IPS-15b (cell line): ENCODE measurements at regions not wholly inside any gene's neighbourhood (a gene's known extent, or its start where the extent isn't known, plus 50 kb on each side); places are given as distances from the start of the nearest gene placed in this dataset.
"Not testable (repeated sequence)": the region's sequence is repeated elsewhere in the genome, so short reads cannot be mapped to it uniquely, and the experiment has no call there.

Experiments used
- H3K27me3 ChIP-seq: one replicate; pipeline ENCODE4 v1.6.1; 2013; ENCODE audit warnings: low read length; ENCODE audit not compliant: control insufficient read depth, insufficient read depth
- H3K36me3 ChIP-seq: one replicate; pipeline ENCODE4 v1.6.1; 2013; ENCODE audit warnings: low read length; ENCODE audit not compliant: control insufficient read depth, insufficient read depth
- H3K4me1 ChIP-seq: one replicate; pipeline ENCODE4 v1.6.1; 2013; ENCODE audit warnings: mild to moderate bottlenecking, low read length; ENCODE audit not compliant: control insufficient read depth, insufficient read depth
- H3K4me3 ChIP-seq: one replicate; pipeline ENCODE4 v1.5.1; 2013; ENCODE audit warnings: low read depth, low read length
- H3K9ac ChIP-seq: one replicate; pipeline ENCODE4 v1.6.1; 2013; ENCODE audit warnings: low read depth, mild to moderate bottlenecking, low read length
- H3K9me3 ChIP-seq: one replicate; pipeline ENCODE4 v1.6.1; 2013; ENCODE audit warnings: mild to moderate bottlenecking, low read length; ENCODE audit not compliant: control insufficient read depth, insufficient read depth

GRCh38 chr5:1606951-1607350 lies 83.2 kb upstream of the LPCAT1 start:
- H3K9me3 ChIP-seq, H3K36me3 ChIP-seq, H3K27me3 ChIP-seq, H3K4me1 ChIP-seq, H3K9ac ChIP-seq, H3K4me3 ChIP-seq: not testable (repeated sequence)

GRCh38 chr5:1603916-1604315 lies 80.2 kb upstream of the LPCAT1 start:
- H3K4me3 ChIP-seq, H3K9ac ChIP-seq, H3K9me3 ChIP-seq, H3K4me1 ChIP-seq, H3K27me3 ChIP-seq, H3K36me3 ChIP-seq: not testable (repeated sequence)

GRCh38 chr5:1601565-1601964 lies 77.8 kb upstream of the LPCAT1 start:
- not testable (repeated sequence) for H3K9ac ChIP-seq, H3K27me3 ChIP-seq, H3K4me1 ChIP-seq, H3K9me3 ChIP-seq, H3K4me3 ChIP-seq, H3K36me3 ChIP-seq

GRCh38 chr5:1598950-1599737 lies 75.4 kb upstream of the LPCAT1 start:
- not testable (repeated sequence) for H3K36me3 ChIP-seq, H3K9ac ChIP-seq, H3K27me3 ChIP-seq, H3K4me3 ChIP-seq, H3K9me3 ChIP-seq, H3K4me1 ChIP-seq

- not testable (repeated sequence) for H3K36me3 ChIP-seq, H3K4me1 ChIP-seq, H3K4me3 ChIP-seq, H3K27me3 ChIP-seq, H3K9me3 ChIP-seq, H3K9ac ChIP-seq
Measured at GRCh38 chr5:1597093-1597473, 73.3 kb upstream of the LPCAT1 start.

GRCh38 chr5:1596462-1597092 lies 72.8 kb upstream of the LPCAT1 start:
- not testable (repeated sequence) for H3K36me3 ChIP-seq, H3K9ac ChIP-seq, H3K9me3 ChIP-seq, H3K27me3 ChIP-seq, H3K4me1 ChIP-seq, H3K4me3 ChIP-seq

GRCh38 chr5:1594357-1595106 lies 70.8 kb upstream of the LPCAT1 start:
- peak overlapping the region; percentile 58 for H3K4me3 ChIP-seq
- peaks cover 2% of the 10 kb centered on the region for H3K36me3 ChIP-seq
- H3K4me1 ChIP-seq, result peaks cover 2% of the 10 kb centered on the region
- H3K27me3 ChIP-seq, result no peaks in the 10 kb centered on the region
- H3K9me3 ChIP-seq, result no peaks in the 10 kb centered on the region
- peak overlapping the region; percentile 37 for H3K9ac ChIP-seq

- peak overlapping the region; percentile 37 for H3K9ac ChIP-seq
- peaks cover 2% of the 10 kb centered on the region for H3K36me3 ChIP-seq
- no peaks in the 10 kb centered on the region for H3K27me3 ChIP-seq
- H3K4me1 ChIP-seq, result peaks cover 2% of the 10 kb centered on the region
- peak overlapping the region; percentile 58 for H3K4me3 ChIP-seq
- no peaks in the 10 kb centered on the region for H3K9me3 ChIP-seq
Measured at GRCh38 chr5:1593903-1594356, 70.2 kb upstream of the LPCAT1 start.

- H3K9me3 ChIP-seq, H3K4me3 ChIP-seq, H3K4me1 ChIP-seq, H3K9ac ChIP-seq, H3K36me3 ChIP-seq, H3K27me3 ChIP-seq: not testable (repeated sequence)
Measured at GRCh38 chr5:1588071-1588694, 64.4 kb upstream of the LPCAT1 start.

- H3K27me3 ChIP-seq, H3K9me3 ChIP-seq, H3K4me3 ChIP-seq, H3K4me1 ChIP-seq, H3K9ac ChIP-seq: not testable (repeated sequence)
- peaks cover 13% of the 10 kb centered on the region for H3K36me3 ChIP-seq
Measured at GRCh38 chr5:1583081-1583875, 59.5 kb upstream of the LPCAT1 start.

- not testable (repeated sequence) for H3K36me3 ChIP-seq, H3K4me1 ChIP-seq, H3K9ac ChIP-seq, H3K9me3 ChIP-seq, H3K4me3 ChIP-seq, H3K27me3 ChIP-seq
Measured at GRCh38 chr5:1579389-1579788, 55.6 kb upstream of the LPCAT1 start.
